A549 (cell line): ENCODE measurements at regions not wholly inside any gene's neighbourhood (a gene's known extent, or its start where the extent isn't known, plus 50 kb on each side); places are given as distances from the start of the nearest gene placed in this dataset.

Experiments used
- ATAC-seq, 2 experiments: fragments of 200-7000 bp in 1 of 2; fragments of >200 bp in 1 of 2; cut with Nextera tagmentation in 1 of 2; cut with Tn5 transposase in 1 of 2; 3 replicates each; pipeline versions ENCODE4 v1.8.0 to v1.9.1; 2018 to 2020; ENCODE audit warnings: mild to moderate bottlenecking in 1 of 2, moderate library complexity in 1 of 2
- CTCF ChIA-PET: fragments of 300-600 bp; sonication (Branson Sonifier 250); formaldehyde crosslinking; extraction: SDS; loops from one replicate; lab custom pipeline; 2021; ENCODE audit warnings: antibody characterized with exemption, inconsistent platforms; lab: Yijun Ruan, JAX
- POLR2A ChIA-PET: fragments of 350-600 bp; formaldehyde crosslinking; extraction: SDS; loops from one replicate; lab custom pipeline; 2021; ENCODE audit warnings: antibody characterized with exemption, inconsistent platforms; lab: Yijun Ruan, JAX
- DNase-seq, 2 experiments: peaks; one replicate each; pipeline versions ENCODE4 v3.0.0 to v3.0.0-alpha.2; 2011 to 2016; ENCODE audit warnings: low read depth in 1 of 2, low spot score in 1 of 2
- FAIRE-seq: peaks from 2 replicates; lab custom pipeline; 2011; peaks lifted over from hg19 to GRCh38; lab: Jason Lieb, UNC
- H3K27ac ChIP-seq, 2 experiments: fragments of >200 bp; sonication (Bioruptor Twin); formaldehyde crosslinking; 3 replicates each; pipeline ENCODE4 v1.5.1; 2016 to 2017
- H3K4me1 ChIP-seq: fragments of >200 bp; sonication (Bioruptor Twin); formaldehyde crosslinking; 3 replicates; pipeline ENCODE4 v1.6.1; 2016
- H3K4me2 ChIP-seq: fragments of >200 bp; sonication (Bioruptor Twin); formaldehyde crosslinking; 3 replicates; pipeline ENCODE4 v1.6.1; 2016
- H3K4me3 ChIP-seq: fragments of >200 bp; sonication (Bioruptor Twin); formaldehyde crosslinking; 3 replicates; pipeline ENCODE4 v1.5.1; 2016
- H3K9me3 ChIP-seq: fragments of >200 bp; sonication (Bioruptor Twin); formaldehyde crosslinking; 3 replicates; pipeline ENCODE4 v1.6.1; 2016
- BCL3 ChIP-seq: fragments of >200 bp; sonication (Bioruptor Twin); formaldehyde crosslinking; IDR thresholded peaks from 3 replicates; pipeline ENCODE4 v1.6.1; 2016
- BHLHE40 ChIP-seq: IDR thresholded peaks from 2 replicates; pipeline ENCODE4 v1.6.1; 2012; ENCODE audit warnings: low read depth, low read length, inconsistent platforms
- CBX2 ChIP-seq: fragments of 200-600 bp; sonication (generic); IDR thresholded peaks from 2 replicates; pipeline ENCODE4 v1.6.1; 2016; ENCODE audit warnings: low read depth, mild to moderate bottlenecking, borderline replicate concordance
- CEBPB ChIP-seq, 2 experiments: fragments of >200 bp in 1 of 2; sonication (Bioruptor Twin) in 1 of 2; formaldehyde crosslinking in 1 of 2; IDR thresholded peaks; 2 replicates each; pipeline ENCODE4 v1.6.1; 2012 to 2016
- CHD2 ChIP-seq: fragments of 150-350 bp; IDR thresholded peaks from 2 replicates; pipeline ENCODE4 v1.6.1; 2014; ENCODE audit warnings: low read length; ENCODE audit not compliant: partially characterized antibody
- CHD4 ChIP-seq: fragments of 200-600 bp; sonication (generic); IDR thresholded peaks from 2 replicates; pipeline ENCODE4 v1.6.1; 2016; ENCODE audit warnings: antibody characterized with exemption, mild to moderate bottlenecking, borderline replicate concordance
- CTCF ChIP-seq: fragments of >200 bp; sonication (Bioruptor Twin); formaldehyde crosslinking; IDR thresholded peaks from 3 replicates; pipeline ENCODE4 v1.5.1; 2016
- E2F6 ChIP-seq: IDR thresholded peaks from 2 replicates; pipeline ENCODE4 v1.6.1; 2012; ENCODE audit warnings: low read depth, borderline replicate concordance
- EHF ChIP-seq: fragments of 250-450 bp; sonication (Bioruptor Pico); IDR thresholded peaks from 2 replicates; pipeline ENCODE4 v1.5.0; 2020; ENCODE audit warnings: mild to moderate bottlenecking
- ELK1 ChIP-seq: fragments of 150-350 bp; IDR thresholded peaks from 2 replicates; pipeline ENCODE4 v1.6.1; 2014; ENCODE audit warnings: low read depth, mild to moderate bottlenecking, low read length
- EP300 ChIP-seq, 2 experiments: fragments of >200 bp; sonication (Bioruptor Twin); formaldehyde crosslinking; IDR thresholded peaks; 2 replicates in 1 of 2; 3 replicates in 1 of 2; pipeline ENCODE4 v1.6.1; 2016 to 2017
- ESRRA ChIP-seq: fragments of 150-350 bp; IDR thresholded peaks from 2 replicates; pipeline ENCODE4 v1.6.1; 2014; ENCODE audit warnings: mild to moderate bottlenecking, low read length, borderline replicate concordance
- FOSB ChIP-seq: fragments of 250-450 bp; sonication (Bioruptor Pico); IDR thresholded peaks from 2 replicates; pipeline ENCODE4 v1.5.0; 2020; ENCODE audit warnings: mild to moderate bottlenecking, moderate library complexity
- FOSL2 ChIP-seq, 2 experiments: fragments of 450-650 bp in 1 of 2; fragments of >200 bp in 1 of 2; sonication (Bioruptor Twin) in 1 of 2; formaldehyde crosslinking; IDR thresholded peaks; 2 replicates each; pipeline versions ENCODE4 v1.5.0 to v1.6.1; 2016 to 2020; ENCODE audit warnings: mild to moderate bottlenecking in 1 of 2, moderate library complexity in 1 of 2
- GATA3 ChIP-seq: IDR thresholded peaks from 2 replicates; pipeline ENCODE4 v1.6.1; 2012; ENCODE audit warnings: borderline replicate concordance
- HDAC2 ChIP-seq: fragments of 200-600 bp; sonication (generic); IDR thresholded peaks from 2 replicates; pipeline ENCODE4 v1.6.1; 2016
- HEYL ChIP-seq: fragments of 250-450 bp; sonication (Bioruptor Pico); IDR thresholded peaks from 2 replicates; pipeline ENCODE4 v1.8.0; 2021; ENCODE audit warnings: mild to moderate bottlenecking, moderate library complexity
- HOXA7 ChIP-seq: fragments of 250-450 bp; sonication (Bioruptor Pico); IDR thresholded peaks from 2 replicates; pipeline ENCODE4 v1.5.0; 2020; ENCODE audit warnings: mild to moderate bottlenecking, moderate library complexity
- HOXB13 ChIP-seq: fragments of 250-450 bp; sonication (Bioruptor Pico); IDR thresholded peaks from 2 replicates; pipeline ENCODE4 v1.5.0; 2020; ENCODE audit warnings: low read depth, mild to moderate bottlenecking, moderate library complexity
- JUN ChIP-seq, 2 experiments: fragments of >200 bp; sonication (Bioruptor Twin); formaldehyde crosslinking; IDR thresholded peaks; 2 replicates in 1 of 2; 3 replicates in 1 of 2; pipeline ENCODE4 v1.6.1; 2016 to 2017
- JUNB ChIP-seq: fragments of >200 bp; sonication (Bioruptor Twin); formaldehyde crosslinking; IDR thresholded peaks from 2 replicates; pipeline ENCODE4 v1.6.1; 2016
- KDM1A ChIP-seq: fragments of 200-600 bp; sonication (generic); IDR thresholded peaks from 2 replicates; pipeline ENCODE4 v1.6.1; 2016; ENCODE audit warnings: low read depth, mild to moderate bottlenecking
- KDM5A ChIP-seq: fragments of 200-600 bp; sonication (generic); IDR thresholded peaks from 2 replicates; pipeline ENCODE4 v1.6.1; 2016; ENCODE audit warnings: antibody characterized with exemption, mild to moderate bottlenecking
- MAX ChIP-seq: IDR thresholded peaks from 2 replicates; pipeline ENCODE4 v1.6.1; 2012
- MAZ ChIP-seq: fragments of 150-350 bp; IDR thresholded peaks from 2 replicates; pipeline ENCODE4 v1.6.1; 2014; ENCODE audit warnings: antibody characterized with exemption, low read depth, low read length, borderline replicate concordance
- NPAS2 ChIP-seq: fragments of 250-450 bp; sonication (Bioruptor Pico); IDR thresholded peaks from 2 replicates; pipeline ENCODE4 v1.8.0; 2022; ENCODE audit warnings: mild to moderate bottlenecking, moderate library complexity, borderline replicate concordance
- NR3C1 ChIP-seq: fragments of >200 bp; sonication (Bioruptor Twin); formaldehyde crosslinking; IDR thresholded peaks from 3 replicates; pipeline ENCODE4 v1.6.1; 2017
- RAD21 ChIP-seq, 2 experiments: fragments of >200 bp in 1 of 2; sonication (Bioruptor Twin) in 1 of 2; formaldehyde crosslinking in 1 of 2; IDR thresholded peaks in 1 of 2; conservative IDR thresholded peaks in 1 of 2; 2 replicates in 1 of 2; 3 replicates in 1 of 2; pipeline ENCODE4 v1.6.1; 2012 to 2018; ENCODE audit warnings: inconsistent platforms in 1 of 2
- RCOR1 ChIP-seq: fragments of 150-350 bp; IDR thresholded peaks from 2 replicates; pipeline ENCODE4 v1.6.1; 2014; ENCODE audit warnings: antibody characterized with exemption, low read length, low read depth
- RFX5 ChIP-seq: fragments of 450-650 bp; IDR thresholded peaks from 2 replicates; pipeline ENCODE4 v1.7.1; 2014; ENCODE audit warnings: antibody characterized with exemption, mild to moderate bottlenecking, moderate library complexity
- RNF2 ChIP-seq: fragments of 200-600 bp; sonication (generic); IDR thresholded peaks from 2 replicates; pipeline ENCODE4 v1.6.1; 2016; ENCODE audit warnings: low read depth, mild to moderate bottlenecking, antibody characterized with exemption, moderate library complexity, borderline replicate concordance
- SMC3 ChIP-seq: fragments of >200 bp; sonication (Bioruptor Twin); formaldehyde crosslinking; IDR thresholded peaks from 3 replicates; pipeline ENCODE4 v1.6.1; 2018; ENCODE audit warnings: inconsistent platforms
- SREBF2 ChIP-seq: fragments of 450-650 bp; IDR thresholded peaks from 2 replicates; pipeline ENCODE4 v1.6.1; 2014; ENCODE audit warnings: mild to moderate bottlenecking, moderate library complexity
- TFCP2L1 ChIP-seq: fragments of 250-450 bp; sonication (Bioruptor Pico); IDR thresholded peaks from 2 replicates; pipeline ENCODE4 v1.5.0; 2021; ENCODE audit warnings: mild to moderate bottlenecking
- USF2 ChIP-seq: fragments of 450-650 bp; IDR thresholded peaks from 2 replicates; pipeline ENCODE4 v1.6.1; 2014; ENCODE audit warnings: antibody characterized with exemption
- ZC3H11A ChIP-seq: fragments of 450-650 bp; IDR thresholded peaks from 2 replicates; pipeline ENCODE4 v1.6.1; 2014; ENCODE audit warnings: antibody characterized with exemption, mild to moderate bottlenecking
- ZNF302 ChIP-seq: fragments of 250-450 bp; sonication (Bioruptor Pico); IDR thresholded peaks from 2 replicates; pipeline ENCODE4 v1.9.0; 2021; ENCODE audit warnings: inconsistent platforms, mild to moderate bottlenecking, moderate library complexity
- WGBS: methylation state at CpG from one replicate; pipeline ENCODE4 v1.1.6; 2017; ENCODE audit errors: missing lambda C conversion rate; 5-methylcytosine and 5-hydroxymethylcytosine counted together

GRCh38 chr1:201703621-201704438 is 125.1 kb upstream of the IPO9 start:
- H3K27ac ChIP-seq, result peak overlapping the region; percentile 75 to 85
- no peak for FAIRE-seq
- WGBS, result 46% methylated on average over 16 of the region's 23 CpGs
- H3K9me3 ChIP-seq, result no peaks in the 10 kb centered on the region
- peak; percentile 92 to 96 for ATAC-seq
- ChIA-PET CTCF (interaction anchor here (0.5 to 29.6 kb wide), 65 partner anchors 10 to 222 kb away, joined by 3 to 903 read pairs (median 6); no protein-coding TSS in a partner anchor), POLR2A (no interaction called here)
- peak overlapping the region; percentile 59 for H3K4me2 ChIP-seq
- H3K4me3 ChIP-seq, result no peak overlapping the region
- DNase-seq, result peak; percentile 79 to 85
- peaks cover 21% of the 10 kb centered on the region for H3K4me1 ChIP-seq
- TF ChIP-seq NR3C1 (no peak), MAX (peak; percentile 39; the same call in 1 of the 2 replicates), CEBPB (IDR thresholded peaks at IDR 0.05) (no peak), RNF2 (no peak), MAZ (0 out of 2 replicates have a peak, but pooled peaks have one; percentile 67), CTCF (peak; percentile 97), E2F6 (no peak), ELK1 (no peak), HDAC2 (no peak), RCOR1 (no peak), ZNF302 (CRISPR knock-in tag) (no peak), RFX5 (no peak), SREBF2 (no peak), CHD2 (no peak), FOSB (no peak), SMC3 (peak; percentile 100), FOSL2 (IDR thresholded peaks at IDR 0.05) (no peak), FOSL2 (CRISPR knock-in tag; IDR thresholded peaks at IDR 0.05) (no peak), TFCP2L1 (CRISPR knock-in tag) (no peak), HOXA7 (no peak), RAD21 (conservative IDR thresholded peaks at IDR 0.05 in 1 of 2, IDR thresholded peaks at IDR 0.05 in 1 of 2) (peak; percentile 98 to 99), GATA3 (no peak), HEYL (CRISPR knock-in tag) (no peak), JUNB (no peak), ZC3H11A (no peak), JUN (IDR thresholded peaks at IDR 0.05) (0 out of 5 replicates have a peak, but pooled peaks of 1 of the 2 experiments have one; percentile 21), BCL3 (no peak), EHF (CRISPR knock-in tag) (no peak), USF2 (no peak), BHLHE40 (no peak), KDM1A (no peak), CHD4 (no peak), EP300 (IDR thresholded peaks at IDR 0.05) (no peak), ESRRA (no peak), NPAS2 (CRISPR knock-in tag) (no peak), CBX2 (no peak), KDM5A (no peak), HOXB13 (CRISPR knock-in tag) (no peak)
